Heart left ventricle (tissue), 13 donors: ENCODE measurements at regions not wholly inside any gene's neighbourhood (a gene's known extent, or its start where the extent isn't known, plus 50 kb on each side); places are given as distances from the start of the nearest gene placed in this dataset.

Experiments
- POLR2A ChIP-seq, 2 donors: fragments of 450-650 bp; IDR thresholded peaks; one replicate each; pipeline ENCODE4 v1.6.1; 2017; ENCODE audit warnings: antibody characterized with exemption in 2 of 2, mild to moderate bottlenecking in 2 of 2, moderate library complexity in 2 of 2
- TF ChIP-seq, protein P1 (sequence below), 12 donors: fragments of 200-600 bp; sonication (generic) in 4 of 12; IDR thresholded peaks; one replicate each; pipeline versions ENCODE4 v1.5.0 to v1.8.0; 2018 to 2022; ENCODE audit warnings: antibody characterized with exemption in 12 of 12, mild to moderate bottlenecking in 5 of 12
- donor health status: ischemic (EF 13 %, LVEDD 7.1; RV severe dilation, severe dysfunction).
- donor health status: DM: no; HTN: yes; CAD: no.
- donor health status: DM: no; HTN: no; CAD: no.
- donor health status: ischemic (EF 25% LVEDD 6.9; RV normal size, moderate dysfunction).
- donor health status: ischemic (EF 25% LVEDD 5.7; RV mildly dilated, moderate dysfunction).
- donor health status: ischemic (EF 35%, LVEDD 5.7; RV mildly dilated, moderate dysfunction).
- donor health status: nonischemic (EF 11% LVEDD 7.7; RV severe dilation, severe dysfunction).
- donor health status: DM: yes; HTN: yes; CAD: no.
- donor health status: PGD.
- donor health status: ischemic (EF 29% LVEDD 5.4; RV normal size, mild dysfunction).
- donor health status: nonischemic (EF 23%, LVEDD 6.1; RV moderate dilation, normal function).

GRCh38 chr13:24615911-24616472, 64.2 kb upstream of the ATP12A start:
- no peak for TF ChIP-seq POLR2A (IDR thresholded peaks at IDR 0.05)
- TF ChIP-seq, protein P1, sequence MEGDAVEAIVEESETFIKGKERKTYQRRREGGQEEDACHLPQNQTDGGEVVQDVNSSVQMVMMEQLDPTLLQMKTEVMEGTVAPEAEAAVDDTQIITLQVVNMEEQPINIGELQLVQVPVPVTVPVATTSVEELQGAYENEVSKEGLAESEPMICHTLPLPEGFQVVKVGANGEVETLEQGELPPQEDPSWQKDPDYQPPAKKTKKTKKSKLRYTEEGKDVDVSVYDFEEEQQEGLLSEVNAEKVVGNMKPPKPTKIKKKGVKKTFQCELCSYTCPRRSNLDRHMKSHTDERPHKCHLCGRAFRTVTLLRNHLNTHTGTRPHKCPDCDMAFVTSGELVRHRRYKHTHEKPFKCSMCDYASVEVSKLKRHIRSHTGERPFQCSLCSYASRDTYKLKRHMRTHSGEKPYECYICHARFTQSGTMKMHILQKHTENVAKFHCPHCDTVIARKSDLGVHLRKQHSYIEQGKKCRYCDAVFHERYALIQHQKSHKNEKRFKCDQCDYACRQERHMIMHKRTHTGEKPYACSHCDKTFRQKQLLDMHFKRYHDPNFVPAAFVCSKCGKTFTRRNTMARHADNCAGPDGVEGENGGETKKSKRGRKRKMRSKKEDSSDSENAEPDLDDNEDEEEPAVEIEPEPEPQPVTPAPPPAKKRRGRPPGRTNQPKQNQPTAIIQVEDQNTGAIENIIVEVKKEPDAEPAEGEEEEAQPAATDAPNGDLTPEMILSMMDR (IDR thresholded peaks at IDR 0.05): no peak
